ENCODE measurements at regions not wholly inside any gene's neighbourhood (a gene's known extent, or its start where the extent isn't known, plus 50 kb on each side); places are given as distances from the start of the nearest gene placed in this dataset.
"Not testable (repeated sequence)": the region's sequence is repeated elsewhere in the genome, so short reads cannot be mapped to it uniquely, and the experiment has no call there.

DNA sequence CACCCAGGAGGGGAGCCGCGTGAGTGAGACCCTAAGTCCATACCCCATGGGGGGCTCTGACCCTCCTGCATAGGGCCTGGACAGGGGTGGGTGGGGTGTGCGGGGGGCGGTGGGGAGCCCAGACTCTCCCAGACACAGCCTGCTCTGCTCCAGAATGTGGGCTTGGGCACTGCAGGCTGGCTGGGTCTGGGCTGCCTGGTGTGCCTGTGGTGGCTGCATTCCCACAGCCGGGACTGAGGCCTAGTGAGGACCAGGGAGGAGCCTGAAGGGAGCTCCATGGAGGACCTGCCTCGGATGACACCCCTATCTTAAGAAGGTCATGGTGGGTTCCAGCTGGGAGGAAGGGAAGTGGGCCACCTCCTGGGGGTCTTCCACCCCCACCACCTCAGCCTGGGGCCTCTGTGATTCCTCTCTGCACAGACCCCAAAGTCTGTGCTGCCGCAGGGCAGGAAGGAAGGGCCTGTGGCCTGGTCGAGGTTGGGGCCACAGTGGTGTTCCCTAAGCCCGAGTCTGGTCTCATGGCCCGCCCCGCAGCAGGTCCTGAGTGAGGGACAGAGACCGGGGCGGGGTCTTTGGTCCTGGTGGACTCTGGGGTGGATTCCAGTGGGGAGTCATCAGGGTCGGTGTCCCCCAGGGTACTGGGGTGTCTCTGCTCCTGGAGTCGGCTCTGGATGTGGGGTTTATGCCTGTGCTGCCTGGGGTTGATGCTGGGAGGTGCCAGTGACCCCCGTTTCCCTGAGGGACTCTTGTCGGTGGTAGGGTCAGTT lies 392.3 kb downstream of the TMEM121 start:
- Mint-ChIP-seq H3K9me3 (ENCODE audit: low read depth) (no peaks in the 10 kb centered on the region), H3K4me1 (no peaks in the 10 kb centered on the region), H3K36me3 (no peaks in the 10 kb centered on the region), H3K27ac (no peak overlapping the region), H3K4me3 (no peak overlapping the region), H3K27me3 (no peaks in the 10 kb centered on the region)
- no peak for ATAC-seq
- CTCF ChIA-PET: no interaction called here
- DNase-seq: no peak

DNA sequence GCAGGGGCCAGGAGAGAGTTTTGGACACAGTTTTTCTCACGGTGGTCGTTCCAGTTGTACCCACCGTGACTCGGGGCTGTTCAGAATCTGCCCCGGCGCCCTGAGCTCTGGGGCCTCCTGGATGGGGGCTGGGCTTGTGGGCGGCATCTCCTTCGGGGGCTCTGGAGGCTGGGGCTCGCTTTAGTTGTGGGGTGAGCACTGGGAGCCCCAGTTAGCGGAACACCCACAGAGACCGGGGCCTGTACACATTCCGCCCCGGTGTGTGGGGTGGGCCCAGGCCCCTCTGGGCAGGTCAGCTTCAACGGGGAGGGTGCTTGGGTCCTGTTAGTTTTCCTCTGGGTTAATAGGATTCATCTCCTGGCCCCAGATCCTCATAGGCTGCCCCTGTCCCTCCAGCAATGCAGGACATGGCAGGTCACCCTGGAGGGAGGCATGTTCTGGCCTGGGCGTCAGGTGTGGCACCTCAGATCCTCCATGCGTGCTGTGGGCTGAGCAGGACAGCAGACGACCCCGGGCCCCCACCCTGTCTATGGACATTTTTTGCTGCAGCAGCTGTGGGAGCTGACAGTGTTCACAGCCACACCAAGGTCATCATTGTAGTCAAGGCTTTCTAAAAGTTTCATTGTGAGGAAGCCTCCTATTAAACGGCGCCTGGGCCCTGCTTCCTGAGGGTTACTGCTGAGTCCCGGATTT lies 393.2 kb downstream of the TMEM121 start:
- ATAC-seq (no peak), DNase-seq (no peak)
- H3K9me3 Mint-ChIP-seq (ENCODE audit: low read depth): no peaks in the 10 kb centered on the region
- no peak overlapping the region for H3K27ac Mint-ChIP-seq
- no peaks in the 10 kb centered on the region for H3K4me1 Mint-ChIP-seq
- CTCF ChIA-PET: no interaction called here
- peaks cover 2% of the 10 kb centered on the region for H3K27me3 Mint-ChIP-seq
- H3K4me3 Mint-ChIP-seq: no peak overlapping the region
- no peaks in the 10 kb centered on the region for H3K36me3 Mint-ChIP-seq

DNA sequence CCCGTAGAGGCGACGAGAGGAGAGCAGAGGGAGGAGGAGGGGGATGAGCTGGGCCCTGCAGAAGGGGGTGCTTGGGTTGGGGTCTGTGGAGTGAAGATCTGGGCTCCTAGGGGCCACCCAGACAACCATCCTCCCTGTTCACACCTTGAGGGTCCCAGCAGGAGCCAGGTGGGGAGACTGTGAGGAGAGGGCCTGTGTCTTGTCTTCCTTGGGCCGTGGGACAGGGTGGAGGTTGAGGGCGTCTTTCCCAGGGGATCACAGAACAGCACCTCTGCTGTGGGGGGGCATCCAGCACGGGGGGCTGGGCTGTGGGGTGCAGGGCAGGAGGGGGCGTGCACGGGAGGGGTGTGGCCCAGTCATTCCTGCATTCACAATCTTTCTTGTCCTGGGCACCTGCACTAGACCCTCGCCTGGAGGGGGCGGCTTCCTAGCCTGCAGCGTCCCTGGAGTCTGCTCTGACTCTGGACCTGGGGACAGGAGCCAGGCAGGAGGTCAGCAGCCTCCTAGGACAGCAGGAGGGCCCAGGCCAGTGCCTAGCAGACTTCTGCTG lies 393.8 kb downstream of the TMEM121 start:
- H3K4me1 Mint-ChIP-seq; CTCF ChIA-PET; H3K36me3 Mint-ChIP-seq; H3K27ac Mint-ChIP-seq; H3K27me3 Mint-ChIP-seq; H3K4me3 Mint-ChIP-seq; DNase-seq; H3K9me3 Mint-ChIP-seq (ENCODE audit: low read depth); ATAC-seq: not testable (repeated sequence)

DNA sequence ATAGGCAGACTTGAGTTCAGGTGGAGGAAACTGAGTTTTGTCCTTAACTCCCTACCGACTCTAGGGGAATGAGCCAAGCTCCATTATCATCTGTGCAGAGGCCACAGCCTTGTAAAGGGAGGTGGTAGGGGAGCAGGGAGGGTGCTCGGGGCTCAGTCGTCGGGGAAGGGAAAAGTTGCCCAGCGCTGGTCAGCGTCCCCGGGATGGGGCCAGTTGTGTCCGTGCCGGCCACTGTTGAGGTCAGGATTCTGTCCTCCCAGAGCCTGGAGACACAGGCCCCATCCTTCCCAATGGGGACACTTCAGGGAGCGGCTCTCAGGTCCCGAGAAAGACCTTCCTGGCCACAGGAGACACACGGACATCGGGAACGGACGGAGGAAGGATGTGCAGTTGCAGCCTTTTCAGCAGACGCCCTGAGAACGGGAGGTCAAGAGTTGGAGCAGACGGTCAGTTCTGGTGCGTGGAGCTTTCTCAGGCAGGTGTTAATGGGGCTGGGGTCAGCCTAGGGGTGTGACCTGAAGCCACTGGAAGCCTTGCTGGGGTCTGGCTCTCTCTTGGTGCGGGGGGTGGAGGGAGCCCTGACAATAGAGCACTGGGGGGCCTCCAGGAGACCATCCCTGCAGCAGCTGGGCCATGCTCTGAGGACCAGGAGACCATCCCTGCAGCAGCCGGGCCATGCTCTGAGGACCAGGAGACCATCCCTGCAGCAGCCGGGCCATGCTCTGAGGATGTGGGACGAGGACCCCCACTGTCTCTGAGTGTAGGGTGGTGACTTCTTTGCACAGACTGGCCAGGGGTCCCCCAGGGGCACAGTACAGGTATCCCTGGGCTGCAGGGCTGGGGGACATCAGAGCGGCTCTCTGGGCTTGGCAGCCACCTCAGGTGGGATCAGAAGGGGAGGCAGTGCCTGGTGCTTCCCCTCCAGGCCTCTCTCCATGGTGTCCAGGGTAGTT lies 394.7 kb downstream of the TMEM121 start:
- H3K9me3 Mint-ChIP-seq (ENCODE audit: low read depth); ATAC-seq; H3K36me3 Mint-ChIP-seq; H3K4me1 Mint-ChIP-seq; DNase-seq; CTCF ChIA-PET; H3K4me3 Mint-ChIP-seq; H3K27me3 Mint-ChIP-seq; H3K27ac Mint-ChIP-seq: not testable (repeated sequence)

DNA sequence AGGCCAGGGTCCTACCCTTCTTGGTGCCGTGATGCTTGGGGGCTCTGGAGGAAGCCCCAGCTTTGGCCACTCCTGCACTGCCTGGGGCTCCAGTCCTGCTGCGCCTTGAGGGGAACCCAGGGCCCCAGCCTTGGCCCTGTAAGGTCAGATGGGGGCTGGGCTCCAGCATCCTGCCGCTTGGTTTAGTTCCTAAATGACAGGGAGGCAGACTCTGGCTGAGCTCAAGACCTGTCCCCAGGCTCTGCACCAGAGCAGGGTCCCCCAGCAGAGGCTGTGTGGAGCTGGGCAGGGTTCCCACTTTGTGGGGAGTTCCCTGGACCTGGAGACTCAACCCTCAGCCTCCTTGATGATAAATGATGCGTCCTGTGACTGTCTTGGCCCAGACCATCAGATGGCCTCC lies 395.4 kb downstream of the TMEM121 start:
- peak; percentile 23 for ATAC-seq
- H3K27ac Mint-ChIP-seq; CTCF ChIA-PET; H3K36me3 Mint-ChIP-seq; H3K4me1 Mint-ChIP-seq; H3K9me3 Mint-ChIP-seq (ENCODE audit: low read depth); H3K27me3 Mint-ChIP-seq; DNase-seq; H3K4me3 Mint-ChIP-seq: not testable (repeated sequence)

DNA sequence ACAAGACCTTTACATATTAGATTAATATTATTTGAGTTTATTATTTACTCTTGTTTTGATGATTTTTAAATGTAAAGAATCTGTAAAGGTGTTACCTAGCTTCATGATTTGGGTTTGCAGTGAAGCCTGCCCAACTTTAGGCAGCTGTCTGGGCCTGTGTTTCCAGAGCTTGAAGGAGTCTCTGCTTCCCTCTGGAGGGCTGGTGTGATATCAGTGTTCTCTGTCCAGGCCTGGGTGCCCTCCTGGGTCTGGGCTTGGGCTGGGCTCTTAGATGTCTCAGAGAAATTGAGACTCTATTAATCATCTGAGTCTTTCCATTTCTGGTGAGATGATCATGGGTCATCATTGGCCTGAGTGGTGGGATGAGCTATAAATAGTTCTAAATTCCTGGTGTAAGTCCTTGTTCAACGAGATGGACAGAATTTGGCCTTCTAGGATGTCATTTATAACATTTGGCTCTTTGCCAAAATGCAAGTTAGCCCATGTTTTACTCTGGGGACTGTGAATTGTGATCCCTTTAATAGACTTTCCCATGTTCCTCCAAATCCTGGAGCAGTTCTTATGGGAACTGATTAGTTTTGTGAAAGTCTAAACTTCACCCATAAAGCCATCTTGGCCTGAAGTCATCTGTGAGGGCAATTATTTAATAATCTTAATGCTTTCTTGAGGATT lies 397.3 kb downstream of the TMEM121 start:
- ATAC-seq; H3K9me3 Mint-ChIP-seq (ENCODE audit: low read depth); CTCF ChIA-PET; H3K27ac Mint-ChIP-seq; H3K27me3 Mint-ChIP-seq; H3K4me3 Mint-ChIP-seq; H3K36me3 Mint-ChIP-seq; H3K4me1 Mint-ChIP-seq; DNase-seq: not testable (repeated sequence)

DNA sequence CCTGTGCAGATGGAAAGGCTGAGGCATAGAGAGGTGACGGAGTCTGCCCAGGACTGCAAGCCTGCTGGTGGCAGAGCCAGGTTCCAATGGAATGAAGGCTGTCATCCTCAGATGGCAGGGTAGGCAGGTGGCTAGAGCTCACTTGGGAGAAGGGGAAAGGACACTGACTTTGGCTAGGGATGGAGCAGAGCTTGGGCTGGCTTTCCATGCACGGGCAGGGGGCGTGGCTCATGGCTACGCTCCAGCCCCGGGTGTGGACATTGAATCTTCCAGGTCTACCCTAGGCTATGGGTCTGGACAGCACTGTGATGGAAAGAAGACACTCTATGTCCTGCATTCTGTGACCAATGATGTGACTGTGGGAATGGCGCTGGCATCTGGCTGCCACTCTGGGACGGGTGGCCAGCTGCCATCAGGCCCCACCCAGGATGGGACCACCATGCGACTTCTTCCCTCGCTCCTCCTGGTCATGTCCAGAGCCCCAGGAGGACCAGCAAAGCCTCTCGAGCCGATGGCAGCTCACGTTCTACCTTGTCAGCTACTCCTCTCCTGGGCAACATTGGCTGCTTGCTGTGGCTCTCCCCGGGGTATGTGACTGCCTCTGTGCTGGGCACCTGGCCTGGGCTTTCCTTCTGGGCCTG lies 398.7 kb downstream of the TMEM121 start:
- Mint-ChIP-seq H3K4me3 (no peak overlapping the region), H3K27me3 (peaks cover 2% of the 10 kb centered on the region), H3K36me3 (no peaks in the 10 kb centered on the region), H3K4me1 (no peaks in the 10 kb centered on the region), H3K27ac (no peak overlapping the region), H3K9me3 (ENCODE audit: low read depth) (no peaks in the 10 kb centered on the region)
- no peak for DNase-seq
- CTCF ChIA-PET: no interaction called here
- no peak for ATAC-seq

DNA sequence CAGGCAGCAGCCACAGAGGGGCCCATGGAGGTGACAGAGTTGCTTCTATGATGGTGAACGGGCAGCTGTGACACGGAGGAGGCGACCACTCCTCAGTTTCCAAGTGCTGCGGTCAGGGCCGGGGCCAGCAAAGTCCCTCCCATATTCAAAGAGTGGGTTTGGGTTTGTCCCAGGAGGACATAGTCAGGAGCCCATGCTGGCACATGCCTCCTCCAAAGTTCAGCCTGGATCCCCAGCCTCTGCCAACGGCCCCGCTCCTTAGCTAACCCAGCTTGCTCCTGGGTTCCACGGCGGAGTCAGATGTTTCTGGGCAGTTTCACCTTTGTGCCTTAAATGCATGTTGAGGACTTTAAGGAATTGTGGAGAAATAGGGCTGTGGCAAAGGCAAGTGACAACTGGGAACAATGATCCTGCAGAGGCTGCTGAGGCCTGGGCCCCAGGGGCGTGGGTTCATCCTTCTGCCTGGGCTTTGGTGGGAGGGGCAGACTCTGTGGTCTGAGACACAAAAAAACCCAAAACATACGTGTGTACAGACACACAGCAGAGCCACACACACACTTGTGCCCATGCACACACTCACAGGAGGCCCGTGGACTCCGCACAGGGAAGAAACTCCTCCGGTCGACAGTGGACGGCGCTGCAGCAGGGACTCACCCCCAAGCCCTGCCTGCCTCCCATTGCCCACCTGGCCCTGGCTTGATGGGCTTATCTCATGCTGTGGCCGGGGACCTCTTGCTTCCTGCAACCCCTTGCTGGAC lies 399.4 kb downstream of the TMEM121 start:
- H3K36me3 Mint-ChIP-seq: no peaks in the 10 kb centered on the region
- H3K4me3 Mint-ChIP-seq: no peak overlapping the region
- no peaks in the 10 kb centered on the region for H3K4me1 Mint-ChIP-seq
- DNase-seq (no peak), ATAC-seq (no peak)
- CTCF ChIA-PET: interaction anchor here (0.5 kb wide), 1 partner anchor 249 kb away, joined by 3 read pairs; no protein-coding TSS in a partner anchor
- no peak overlapping the region for H3K27ac Mint-ChIP-seq
- H3K27me3 Mint-ChIP-seq: peaks cover 5% of the 10 kb centered on the region
- H3K9me3 Mint-ChIP-seq (ENCODE audit: low read depth): no peaks in the 10 kb centered on the region

DNA sequence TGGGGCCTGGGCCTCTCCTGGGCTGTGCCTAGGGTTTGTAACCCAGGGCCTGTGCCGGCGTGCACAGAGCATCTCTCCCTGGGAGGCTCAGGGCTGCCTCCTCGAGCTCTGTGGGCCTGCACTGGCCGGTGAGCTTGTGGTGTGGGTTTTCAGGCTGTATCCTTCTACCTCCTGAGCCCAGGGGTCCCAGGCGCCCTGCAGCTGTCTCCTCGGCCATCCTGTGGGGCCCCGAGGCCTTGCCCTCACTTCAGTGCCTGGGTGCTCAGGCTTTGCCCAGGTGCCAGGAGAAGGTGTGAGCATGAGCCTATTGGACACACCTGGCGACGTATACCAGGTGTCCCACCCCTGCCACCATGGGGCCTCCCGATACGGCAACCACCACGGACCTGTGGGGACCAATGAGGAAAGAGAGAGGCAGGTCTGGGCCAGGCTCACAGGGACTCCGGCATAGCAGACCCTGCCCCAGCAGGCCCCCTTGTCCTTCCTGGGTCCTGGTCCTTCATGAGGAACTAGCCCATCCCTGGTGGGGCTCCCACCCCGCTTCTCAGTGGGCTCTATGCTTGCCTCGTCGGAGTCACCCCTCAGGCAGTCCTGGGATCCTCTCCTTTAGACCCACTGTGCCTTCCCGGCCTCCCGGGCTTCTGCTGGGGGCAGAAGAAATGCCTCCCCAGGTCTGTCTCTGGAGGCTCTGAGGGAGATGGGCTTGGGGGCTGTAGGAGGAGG lies 400.2 kb downstream of the TMEM121 start:
- Mint-ChIP-seq H3K27ac (no peak overlapping the region), H3K27me3 (peaks cover 8% of the 10 kb centered on the region), H3K4me3 (no peak overlapping the region), H3K36me3 (no peaks in the 10 kb centered on the region), H3K9me3 (ENCODE audit: low read depth) (no peaks in the 10 kb centered on the region), H3K4me1 (no peaks in the 10 kb centered on the region)
- CTCF ChIA-PET: interaction anchor here (0.5 kb wide), 1 partner anchor 250 kb away, joined by 3 read pairs; no protein-coding TSS in a partner anchor
- DNase-seq (no peak), ATAC-seq (no peak)

DNA sequence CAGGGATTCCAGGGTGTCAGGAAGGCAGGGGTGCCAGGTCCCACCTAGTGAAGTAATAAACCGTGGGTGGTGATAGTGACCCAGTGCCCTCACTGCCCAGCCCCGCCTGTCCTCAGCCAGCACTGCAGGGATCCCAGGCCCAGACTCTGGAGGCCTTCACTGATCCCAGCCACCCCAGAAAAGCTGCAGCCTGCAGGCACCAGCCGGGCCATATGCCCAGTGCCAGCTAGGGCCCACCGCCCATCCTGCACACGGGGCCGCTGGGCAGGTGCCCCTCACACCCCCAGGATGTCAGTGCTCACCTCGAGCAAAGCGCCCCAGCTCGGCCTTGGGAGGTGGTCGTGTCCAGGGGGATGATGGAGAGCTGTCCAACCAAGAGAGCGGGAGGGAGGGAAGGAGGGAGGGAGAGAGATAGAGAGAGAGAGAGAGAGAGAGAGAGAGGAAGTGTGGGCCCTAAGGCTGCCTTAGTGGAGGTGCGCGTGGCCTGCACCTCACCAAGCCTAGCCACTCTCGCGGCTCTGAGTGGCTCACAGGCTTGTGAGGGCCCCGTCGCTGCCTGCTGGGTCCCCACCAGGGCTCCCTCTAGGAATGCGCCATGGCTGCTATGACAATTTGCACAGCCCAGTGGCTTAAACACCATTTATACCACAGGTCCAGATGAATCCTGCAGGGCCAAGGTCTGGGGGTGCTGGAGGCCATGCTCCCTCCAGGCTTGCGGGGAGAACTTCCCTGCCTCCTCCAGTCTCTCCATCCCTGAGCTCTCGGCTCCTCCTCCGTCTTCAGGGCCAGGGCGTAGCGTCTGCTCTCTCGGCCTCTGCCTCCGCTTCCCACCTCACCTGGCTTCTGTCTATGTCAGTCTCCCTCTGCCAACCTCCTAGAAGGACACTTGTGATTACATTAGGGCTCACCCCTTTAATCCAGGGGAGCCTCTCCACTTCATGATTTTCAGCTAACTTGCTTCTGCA lies 401.0 kb downstream of the TMEM121 start:
- CTCF ChIA-PET: no interaction called here
- H3K27me3 Mint-ChIP-seq: peaks cover 11% of the 10 kb centered on the region
- H3K9me3 Mint-ChIP-seq (ENCODE audit: low read depth): no peaks in the 10 kb centered on the region
- no peaks in the 10 kb centered on the region for H3K36me3 Mint-ChIP-seq
- H3K27ac Mint-ChIP-seq: no peak overlapping the region
- ATAC-seq (no peak), DNase-seq (no peak)
- no peaks in the 10 kb centered on the region for H3K4me1 Mint-ChIP-seq
- no peak overlapping the region for H3K4me3 Mint-ChIP-seq

Data from activated CD8-positive, alpha-beta memory T cell treated with anti-CD3 and anti-CD28 coated beads, Interleukin-2, amount 10 ng/mL, durations not matched to agents 7 days and 5 days (primary cell).